CD1c-positive myeloid dendritic cell (primary cell): ENCODE measurements at regions not wholly inside any gene's neighbourhood (a gene's known extent, or its start where the extent isn't known, plus 50 kb on each side); places are given as distances from the start of the nearest gene placed in this dataset.

Source experiments
- DNase-seq: peaks from one replicate; pipeline ENCODE4 v3.0.0-alpha.2; 2016; ENCODE audit errors: extremely low spot score

GRCh38 chr13:106351251-106351650, 184.2 kb downstream of the EFNB2 start:
- no peak for DNase-seq

- no peak for DNase-seq
Observed at GRCh38 chr13:106350208-106350607, 185.3 kb downstream of the EFNB2 start.

GRCh38 chr13:106349080-106349931, 186.2 kb downstream of the EFNB2 start:
- DNase-seq = no peak

- DNase-seq = no peak
Observed at GRCh38 chr13:106348075-106348840, 187.2 kb downstream of the EFNB2 start.

- DNase-seq = no peak
Observed at GRCh38 chr13:106344342-106344741, 191.1 kb downstream of the EFNB2 start.

GRCh38 chr13:106343836-106344235, 191.6 kb downstream of the EFNB2 start:
- DNase-seq = no peak

GRCh38 chr13:106340249-106340648, 195.2 kb downstream of the EFNB2 start:
- no peak for DNase-seq

GRCh38 chr13:106337096-106337850, 198.2 kb downstream of the EFNB2 start:
- DNase-seq = no peak

GRCh38 chr13:106336668-106337067, 198.8 kb downstream of the EFNB2 start:
- no peak for DNase-seq

GRCh38 chr13:106332621-106333020, 202.8 kb downstream of the EFNB2 start:
- DNase-seq = no peak

GRCh38 chr13:106331116-106331515, 204.3 kb downstream of the EFNB2 start:
- no peak for DNase-seq

GRCh38 chr13:106329941-106330340, 205.5 kb downstream of the EFNB2 start:
- no peak for DNase-seq

- DNase-seq = no peak
Observed at GRCh38 chr13:106326751-106327150, 208.7 kb downstream of the EFNB2 start.

- DNase-seq = no peak
Observed at GRCh38 chr13:106324444-106324843, 211.0 kb downstream of the EFNB2 start.

- no peak for DNase-seq
Observed at GRCh38 chr13:106322628-106323027, 212.8 kb downstream of the EFNB2 start.

- DNase-seq = no peak
Observed at GRCh38 chr13:106318941-106319411, 216.5 kb downstream of the EFNB2 start.

- DNase-seq = no peak
Observed at GRCh38 chr13:106314417-106314816, 221.0 kb downstream of the EFNB2 start.

- DNase-seq = no peak
Observed at GRCh38 chr13:106311004-106311403, 224.5 kb downstream of the EFNB2 start.

- DNase-seq = no peak
Observed at GRCh38 chr13:106310291-106310865, 225.1 kb downstream of the EFNB2 start.

GRCh38 chr13:106306748-106307277, 228.6 kb downstream of the EFNB2 start:
- no peak for DNase-seq

- no peak for DNase-seq
Observed at GRCh38 chr13:106302843-106303242, 232.6 kb downstream of the EFNB2 start.
